ENCODE measurements at regions not wholly inside any gene's neighbourhood (a gene's known extent, or its start where the extent isn't known, plus 50 kb on each side); places are given as distances from the start of the nearest gene placed in this dataset.

- no peak overlapping the region for H3K4ac ChIP-seq (replicated peaks; ENCODE audit: insufficient read length, low read depth, low read length)
- no peak overlapping the region for H4K5ac ChIP-seq (ENCODE audit: insufficient read length, low read depth, low read length)
- no peak overlapping the region for H3K27ac ChIP-seq (ENCODE audit: low read depth, low read length)
- no peak overlapping the region for H4K8ac ChIP-seq (ENCODE audit: extremely low read depth, insufficient read depth, low read length)
- H3K14ac ChIP-seq (ENCODE audit: insufficient read length) = no peak overlapping the region
- H2BK15ac ChIP-seq (ENCODE audit: low read length) = no peak overlapping the region
- no peak overlapping the region for H3K23ac ChIP-seq (ENCODE audit: insufficient read length)
- no peak for FAIRE-seq
- H3K4me1 ChIP-seq (replicated peaks in 1 of 4; ENCODE audit: control insufficient read depth in 3 of 4, insufficient read depth in 4 of 4, low read length in 3 of 4) = peaks cover 0 to 6% (median 0%) of the 10 kb centered on the region in 4 experiments; a peak in 1 of 7 replicates
- no peak overlapping the region for H2BK5ac ChIP-seq (ENCODE audit: low read depth, low read length)
- no peaks in the 10 kb centered on the region for H3K23me2 ChIP-seq (ENCODE audit: low read depth, low read length)
- H3K27me3 ChIP-seq (replicated peaks in 1 of 4; ENCODE audit: control insufficient read depth in 3 of 4, extremely low read depth in 1 of 4, insufficient read depth in 3 of 4, low read length in 3 of 4) = no peaks in the 10 kb centered on the region
- H3K9me3 ChIP-seq (ENCODE audit: insufficient read depth in 2 of 2, low read depth in 1 of 2, low read length in 1 of 2) = no peaks in the 10 kb centered on the region
- no peak overlapping the region for H2BK12ac ChIP-seq (ENCODE audit: low read depth, low read length)
- H3K4me3 ChIP-seq (ENCODE audit: extremely low read depth in 1 of 4, insufficient read depth in 2 of 4, low read depth in 3 of 4, low read length in 4 of 4) = no peak overlapping the region
- H3K4me2 ChIP-seq (ENCODE audit: insufficient read depth in 1 of 2, low read depth in 2 of 2, low read length in 2 of 2) = no peak overlapping the region
- no peak overlapping the region for H2AFZ ChIP-seq (ENCODE audit: low read length)
- no peaks in the 10 kb centered on the region for H4K20me1 ChIP-seq (replicated peaks in 1 of 2; ENCODE audit: control insufficient read depth in 1 of 2, insufficient read depth in 2 of 2, low read length in 2 of 2)
- H3K18ac ChIP-seq (ENCODE audit: extremely low read depth, low read length) = no peak overlapping the region
- WGBS, 2 experiments (ENCODE audit: extremely low coverage in 1 of 2, insufficient coverage in 1 of 2, insufficient read length in 1 of 2, insufficient replicate concordance in 2 of 2, low coverage in 1 of 2, low lambda C conversion rate in 2 of 2, missing lambda C conversion rate in 1 of 2) = 100% methylated on average over 3 of the region's 3 CpGs; no CpG with 5 or more reads in 1 of the 2 experiments
- H3K36me3 ChIP-seq (ENCODE audit: control insufficient read depth in 2 of 4, insufficient read depth in 4 of 4, low read length in 3 of 4) = no peaks in the 10 kb centered on the region
- H3K79me1 ChIP-seq (ENCODE audit: low read depth, low read length) = no peaks in the 10 kb centered on the region
- H3K79me2 ChIP-seq (ENCODE audit: control insufficient read depth in 1 of 2, insufficient read depth in 2 of 2, low read length in 2 of 2) = no peaks in the 10 kb centered on the region
- H4K91ac ChIP-seq (replicated peaks; ENCODE audit: insufficient read length, low read length) = no peak overlapping the region
- H2BK120ac ChIP-seq (replicated peaks; ENCODE audit: low read depth, low read length) = no peak overlapping the region
- H2BK20ac ChIP-seq (ENCODE audit: low read length) = no peak overlapping the region
- H3K56ac ChIP-seq (replicated peaks; ENCODE audit: insufficient read length, low read depth, low read length) = no peak overlapping the region
- no peak for DNase-seq (ENCODE audit: low read depth in 1 of 2, low spot score in 2 of 2)
- no peak overlapping the region for H3K9ac ChIP-seq (replicated peaks in 1 of 4; ENCODE audit: extremely low read depth in 1 of 4, low read depth in 3 of 4, low read length in 3 of 4)
- ChIA-PET POLR2A (ENCODE audit: partially characterized antibody) (no interaction called here), CTCF (ENCODE audit: partially characterized antibody) (interaction anchor here (0.6 to 1.4 kb wide), 5 partner anchors 9 to 391 kb away, joined by 3 to 5 read pairs (median 3); no protein-coding TSS in a partner anchor)
- no peak overlapping the region for H2AK5ac ChIP-seq (ENCODE audit: low read depth, low read length)
- TF ChIP-seq TBP (IDR thresholded peaks at IDR 0.05; ENCODE audit: low read depth, low read length) (no peak), EGR1 (IDR thresholded peaks at IDR 0.05; ENCODE audit: borderline replicate concordance, low read depth, low read length) (no peak), ASH2L (IDR thresholded peaks at IDR 0.05; ENCODE audit: low read length) (no peak), EP300 (IDR thresholded peaks at IDR 0.05; ENCODE audit: borderline replicate concordance in 1 of 2, low read depth in 2 of 2, low read length in 2 of 2) (no peak), SRF (IDR thresholded peaks at IDR 0.05; ENCODE audit: low read depth, low read length) (no peak), ATF3 (IDR thresholded peaks at IDR 0.05; ENCODE audit: insufficient read depth, low read depth, low read length) (no peak), JUN (IDR thresholded peaks at IDR 0.05; ENCODE audit: low read depth, low read length) (no peak), RXRA (IDR thresholded peaks at IDR 0.05; ENCODE audit: insufficient read depth, low read depth, low read length) (no peak), SP1 (IDR thresholded peaks at IDR 0.05; ENCODE audit: low read depth, low read length) (no peak), EZH2 (IDR thresholded peaks at IDR 0.05; ENCODE audit: low read depth, low read length, severe bottlenecking) (no peak), CBX5 (IDR thresholded peaks at IDR 0.05; ENCODE audit: low read depth, low read length) (no peak)
Observed at GRCh38 chr5:62691946-62692345, 113.3 kb downstream of the LRRC70 start.

All from H1 (cell line).